Stimulated activated CD4-positive, alpha-beta T cell treated with anti-CD3 and anti-CD28 coated beads, Interleukin-1b, Interleukin-23, amount 100 ng/mL, for 1 hour (primary cell): ENCODE measurements at regions not wholly inside any gene's neighbourhood (a gene's known extent, or its start where the extent isn't known, plus 50 kb on each side); places are given as distances from the start of the nearest gene placed in this dataset.
"Not testable (repeated sequence)": the region's sequence is repeated elsewhere in the genome, so short reads cannot be mapped to it uniquely, and the experiment has no call there.

Experiments used
- DNase-seq, 2 donors: peaks; one replicate each; pipeline ENCODE4 v3.0.0-alpha.2; 2020; ENCODE audit warnings: low read depth in 2 of 2

GRCh38 chr3:176628101-176628639, 569.1 kb downstream of the TBL1XR1 start:
- DNase-seq: no peak

DNA sequence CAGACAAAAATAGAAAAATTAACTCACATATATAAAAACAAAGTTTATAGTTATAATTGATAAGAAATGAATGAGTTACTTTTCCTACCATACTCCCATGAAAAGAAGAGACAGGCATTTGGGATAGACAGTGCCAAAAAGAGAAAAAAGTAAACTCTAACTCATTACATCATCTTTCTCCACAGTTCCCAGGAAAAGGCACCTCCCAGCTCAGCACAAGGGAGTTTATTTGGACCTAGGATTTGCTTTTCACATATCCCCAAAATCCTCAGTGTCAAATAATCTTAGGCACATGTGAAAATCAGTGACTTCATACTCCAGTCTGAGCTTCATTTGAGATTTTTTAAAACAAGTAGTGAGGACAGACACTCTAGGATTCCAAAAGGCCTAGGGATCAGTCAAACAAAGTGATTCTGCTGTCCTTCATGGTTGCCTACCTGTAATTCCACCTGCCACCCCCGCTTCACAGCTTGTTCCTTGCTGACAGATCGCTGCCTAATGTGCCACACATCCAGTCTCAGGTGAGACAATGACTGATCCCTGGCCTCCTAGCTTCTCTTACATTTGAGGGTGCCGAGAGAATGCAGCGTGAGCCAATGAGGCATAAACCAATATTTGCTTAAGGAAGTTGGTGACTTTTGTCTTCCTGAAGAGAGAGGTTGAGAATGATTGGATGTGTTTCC, 573.7 kb downstream of the TBL1XR1 start:
- DNase-seq: no peak

GRCh38 chr3:176619833-176620232, 577.4 kb downstream of the TBL1XR1 start:
- DNase-seq: no peak

- DNase-seq: no peak
Measured at GRCh38 chr3:176615826-176616225, 581.5 kb downstream of the TBL1XR1 start.

DNA sequence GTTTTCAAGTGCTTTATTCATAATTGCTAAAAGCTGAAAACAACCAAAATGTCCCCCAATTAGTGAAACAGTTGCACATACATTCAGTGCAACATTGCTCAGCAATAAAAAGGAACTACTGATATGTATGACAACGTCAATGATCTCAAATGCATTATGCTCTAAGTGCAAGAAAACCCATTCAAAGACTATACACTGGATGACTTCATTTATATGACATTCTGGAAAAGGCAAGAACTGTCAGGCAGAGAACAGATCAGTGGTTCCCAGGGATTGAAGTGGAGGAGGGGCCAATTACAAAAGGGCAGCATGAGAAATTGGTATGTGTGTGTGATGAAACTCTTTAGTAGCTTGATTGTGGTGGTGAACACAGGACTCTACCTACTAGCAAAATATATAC, 585.6 kb downstream of the TBL1XR1 start:
- DNase-seq: no peak

DNA sequence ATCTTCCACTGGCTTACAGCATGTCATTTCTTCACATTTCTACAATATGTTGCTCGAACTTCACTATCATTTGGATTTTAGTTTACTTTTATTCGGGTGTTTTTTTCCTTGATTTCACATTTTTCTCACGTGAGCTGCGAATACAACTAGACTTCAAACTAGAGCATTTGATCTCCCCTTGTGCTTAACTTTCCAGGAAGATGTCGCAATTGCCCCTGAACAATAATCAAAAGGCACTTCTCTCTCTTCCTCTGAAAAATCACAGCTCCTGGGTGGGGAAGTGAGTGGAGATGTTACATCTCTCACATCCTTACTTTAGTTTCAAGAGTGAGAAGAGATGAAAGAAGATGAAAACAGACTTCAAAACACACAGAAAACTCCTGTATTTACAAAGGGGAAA, 587.9 kb downstream of the TBL1XR1 start:
- no peak for DNase-seq

- not testable (repeated sequence) for DNase-seq
Measured at GRCh38 chr3:176605553-176605952, 591.7 kb downstream of the TBL1XR1 start.

DNA sequence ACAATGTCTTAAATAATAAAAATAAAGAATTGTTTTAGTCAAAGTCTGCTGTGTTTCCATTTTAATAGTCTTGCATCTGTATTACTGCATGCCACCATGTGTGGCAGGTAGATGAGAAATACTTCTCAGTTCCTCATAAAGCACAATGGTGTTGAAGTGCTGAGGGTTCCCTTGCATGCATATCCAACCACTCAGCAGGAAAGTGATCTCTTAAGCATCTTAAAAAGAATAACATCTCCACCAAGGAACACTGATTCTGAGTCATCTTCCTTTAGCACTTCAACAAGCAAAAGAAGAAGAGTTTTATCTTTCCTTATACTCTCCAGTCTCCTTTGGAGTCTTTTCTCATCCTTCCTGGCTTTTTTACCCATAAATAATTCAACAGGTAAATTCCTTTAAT, 602.0 kb downstream of the TBL1XR1 start:
- no peak for DNase-seq

DNA sequence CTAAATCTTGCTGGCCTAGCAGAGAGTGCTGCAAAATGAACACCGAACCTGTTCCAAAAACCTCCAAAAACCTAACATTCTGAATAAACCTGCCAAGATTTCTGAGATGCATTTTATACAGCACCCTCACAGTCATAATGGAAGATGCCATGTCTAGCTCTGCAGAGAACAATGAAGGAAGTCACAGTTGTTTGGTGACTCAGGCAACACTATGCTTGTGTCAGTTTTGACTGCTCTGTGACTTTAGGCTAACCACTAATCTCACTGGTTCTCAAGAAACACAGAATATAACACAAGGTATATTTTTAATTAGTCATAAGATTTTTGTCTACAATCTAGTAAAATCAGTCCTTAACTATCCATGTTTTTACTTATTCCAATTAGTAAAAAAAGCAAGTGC, 606.6 kb downstream of the TBL1XR1 start:
- no peak for DNase-seq

DNA sequence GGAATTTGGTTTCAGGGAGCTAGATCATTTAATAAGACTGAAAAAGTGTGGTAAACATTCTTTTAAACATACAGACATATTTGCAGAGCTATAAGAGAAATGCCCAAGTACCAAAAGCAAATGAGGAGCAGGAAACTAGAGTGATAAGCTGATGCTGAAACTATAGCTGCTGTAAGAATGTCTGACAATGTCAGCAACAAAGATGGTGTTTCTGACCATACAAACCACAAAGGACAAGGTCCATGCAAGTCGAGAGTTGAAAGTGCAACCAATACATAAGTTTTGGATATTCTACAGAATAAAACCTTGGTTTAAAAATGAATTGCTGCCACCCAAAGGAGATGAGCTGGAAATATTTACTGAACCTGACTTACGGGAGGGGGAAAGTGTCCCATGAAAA, 610.2 kb downstream of the TBL1XR1 start:
- DNase-seq: no peak

- DNase-seq: no peak
Measured at GRCh38 chr3:176584413-176585176, 612.7 kb downstream of the TBL1XR1 start.

DNA sequence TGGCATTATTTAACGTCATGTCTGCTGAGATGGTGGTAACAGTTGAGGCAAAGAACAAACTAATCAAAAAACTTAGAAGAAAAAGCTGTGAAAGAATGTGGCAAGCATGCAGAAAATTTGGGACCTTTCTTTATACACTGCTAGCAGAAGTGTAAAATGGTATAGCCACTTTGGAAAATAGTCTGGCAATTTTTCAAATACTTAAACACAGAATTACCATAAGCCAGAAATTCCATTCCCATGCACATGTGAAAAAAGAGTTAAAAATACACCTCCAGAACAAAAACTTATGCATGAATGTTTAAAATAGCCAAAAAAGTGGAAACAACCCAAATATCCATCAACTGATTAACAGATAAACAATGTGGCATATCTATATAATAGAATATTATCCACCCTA, 613.3 kb downstream of the TBL1XR1 start:
- DNase-seq: no peak

DNA sequence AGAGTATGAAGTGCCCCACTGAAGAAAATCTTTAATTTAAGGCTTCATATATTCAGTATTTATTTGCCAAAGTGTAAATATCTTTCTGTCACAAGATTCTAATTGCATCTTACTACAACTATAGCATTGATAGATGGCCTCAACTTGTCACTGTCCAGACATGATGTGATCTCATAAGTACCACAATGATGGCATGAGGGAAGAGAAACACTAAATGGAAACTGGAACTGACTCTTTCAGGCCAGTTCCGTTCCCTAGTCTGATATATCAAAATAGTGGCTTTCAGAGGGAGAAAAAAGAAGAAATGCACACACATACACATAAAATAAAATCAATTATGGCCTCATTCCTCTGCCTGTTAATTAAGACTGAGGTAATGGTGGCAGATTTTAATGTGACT, 615.7 kb downstream of the TBL1XR1 start:
- DNase-seq: no peak

DNA sequence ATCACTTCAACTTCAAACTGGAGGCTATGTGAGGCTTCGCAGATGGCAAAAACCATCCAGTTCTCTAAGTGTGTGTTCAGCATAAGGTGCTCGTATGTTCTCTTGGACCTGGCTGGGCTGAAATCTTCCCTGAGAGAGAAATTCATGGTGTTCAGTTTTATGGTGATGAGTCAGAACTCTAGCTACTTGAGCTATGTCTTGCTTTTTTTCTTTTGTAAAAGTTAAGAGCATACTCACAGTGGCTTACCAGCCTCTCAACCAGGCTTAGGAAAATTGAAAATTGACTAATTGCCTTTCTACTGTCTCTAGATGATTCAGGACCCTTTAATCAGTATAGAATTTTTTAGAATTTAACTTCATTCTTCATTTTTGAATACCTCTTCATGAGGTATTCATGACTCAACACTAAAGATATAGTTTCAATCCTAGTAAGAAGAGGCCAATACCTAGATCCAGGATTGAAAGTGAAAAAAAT, 617.5 kb downstream of the TBL1XR1 start:
- DNase-seq: no peak

DNA sequence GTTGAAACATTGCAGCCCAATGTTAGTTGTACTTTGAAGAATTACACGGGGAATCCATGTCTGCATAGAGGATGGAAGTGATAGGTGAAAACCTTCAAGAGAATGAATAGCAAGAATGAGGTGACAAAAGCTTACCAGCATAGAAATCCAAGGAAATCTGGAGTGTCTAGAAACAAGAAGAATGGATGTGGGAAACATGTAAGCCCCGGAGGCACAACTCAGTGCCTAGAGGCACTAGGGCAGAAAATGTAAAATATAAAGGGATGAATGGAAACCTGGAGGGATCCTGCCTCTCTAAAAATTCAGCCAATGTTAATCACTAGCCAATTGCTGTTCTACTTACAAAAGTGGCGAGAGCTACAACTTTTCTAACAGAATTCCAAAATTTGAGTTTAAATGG, 619.0 kb downstream of the TBL1XR1 start:
- no peak for DNase-seq

DNA sequence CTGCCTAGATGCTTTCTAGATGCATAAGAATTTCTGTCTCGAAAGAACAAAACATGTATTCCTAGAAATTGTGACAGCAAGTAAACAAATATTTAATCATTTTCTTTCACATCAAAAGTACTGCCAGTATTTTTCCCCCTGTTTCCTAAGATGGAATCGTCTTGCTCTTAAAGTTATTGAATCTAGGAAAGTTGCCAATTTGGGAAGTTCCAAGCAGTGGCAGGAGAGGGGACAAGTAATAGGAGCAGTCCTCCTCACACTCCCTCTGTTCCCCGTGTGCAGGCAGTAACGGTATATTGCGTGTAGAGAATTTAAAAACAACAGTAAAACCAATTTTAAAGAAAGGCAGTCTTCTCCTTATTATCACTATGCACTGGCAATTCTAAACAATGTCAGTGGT, 619.8 kb downstream of the TBL1XR1 start:
- no peak for DNase-seq

- no peak for DNase-seq
Measured at GRCh38 chr3:176574786-176575185, 622.5 kb downstream of the TBL1XR1 start.

- no peak for DNase-seq
Measured at GRCh38 chr3:176571926-176572325, 625.4 kb downstream of the TBL1XR1 start.

DNA sequence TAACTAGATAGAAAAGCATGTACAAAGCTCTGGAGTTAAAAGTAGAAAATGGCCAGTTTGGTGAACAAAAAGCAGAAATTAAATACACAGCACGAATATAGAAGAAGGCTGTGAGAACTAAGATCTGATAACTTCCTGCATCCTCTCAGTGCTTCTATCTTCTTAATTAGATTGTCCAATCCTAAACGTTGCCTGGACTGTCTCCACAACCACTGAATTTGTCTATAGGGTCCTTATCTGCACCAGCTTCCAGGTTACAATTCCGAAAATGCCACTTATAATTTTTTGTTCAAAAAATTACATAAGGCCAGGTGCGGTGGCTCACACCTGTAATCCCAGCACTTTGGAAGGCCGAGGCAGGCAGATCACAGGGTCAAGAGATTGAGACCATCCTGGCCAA, 626.3 kb downstream of the TBL1XR1 start:
- no peak for DNase-seq

- no peak for DNase-seq
Measured at GRCh38 chr3:176568189-176568588, 629.1 kb downstream of the TBL1XR1 start.

- no peak for DNase-seq
Measured at GRCh38 chr3:176566757-176567156, 630.5 kb downstream of the TBL1XR1 start.

- no peak for DNase-seq
Measured at GRCh38 chr3:176562331-176562730, 635.0 kb downstream of the TBL1XR1 start.

GRCh38 chr3:176561826-176562225, 635.5 kb downstream of the TBL1XR1 start:
- DNase-seq: no peak
